HG03196 (cell line): ENCODE measurements at regions not wholly inside any gene's neighbourhood (a gene's known extent, or its start where the extent isn't known, plus 50 kb on each side); places are given as distances from the start of the nearest gene placed in this dataset.

ENCODE experiments used
- ATAC-seq: cut with Tn5 transposase; IDR thresholded peaks from one replicate; pipeline ENCODE4 v1.9.1; 2021; ENCODE audit not compliant: unreplicated experiment

DNA sequence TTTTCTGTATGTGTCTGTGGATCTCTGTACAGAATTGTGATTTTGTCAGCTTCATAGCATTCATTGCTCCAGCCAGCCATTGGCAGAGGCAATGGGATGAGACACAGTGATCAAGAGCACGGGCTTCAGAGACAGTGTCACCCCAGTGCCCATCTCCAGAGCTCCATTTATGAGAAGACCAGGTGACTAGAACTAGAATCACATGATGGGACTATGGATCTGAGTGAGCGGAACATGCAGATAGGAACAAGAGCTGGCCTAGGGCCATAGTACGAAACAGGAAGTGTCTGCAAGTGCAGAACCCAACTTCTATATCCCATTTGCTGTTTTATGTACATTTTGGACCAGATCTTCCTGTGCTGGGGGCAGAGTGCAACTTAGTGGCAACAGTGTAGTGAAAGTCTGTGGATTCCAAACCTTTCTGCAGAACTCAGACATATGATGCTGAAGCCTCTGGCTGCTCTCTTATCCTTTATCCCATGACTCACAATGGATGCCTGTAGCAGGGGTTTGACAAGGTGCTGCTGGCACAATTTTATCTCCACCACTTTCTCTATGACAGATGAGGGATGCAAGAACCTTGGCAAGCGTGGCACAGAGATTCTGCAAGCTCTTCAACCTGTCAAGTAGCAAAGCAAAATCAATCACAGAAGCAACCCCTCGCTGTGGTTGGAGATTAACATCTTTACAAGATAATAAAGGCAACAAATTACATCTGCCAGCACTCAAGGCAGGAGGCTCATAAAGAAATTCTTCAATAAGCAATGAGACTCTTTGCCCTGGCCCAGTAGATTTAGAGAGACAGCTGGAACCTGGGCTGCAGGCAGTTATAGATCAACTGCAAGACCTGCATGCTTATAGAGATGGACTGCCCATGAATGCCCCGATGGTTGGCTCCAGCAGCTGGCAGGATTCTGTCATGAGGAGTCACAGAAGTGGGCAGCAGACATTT is 681.3 kb downstream of the TNS3 start:
- no peak for ATAC-seq

DNA sequence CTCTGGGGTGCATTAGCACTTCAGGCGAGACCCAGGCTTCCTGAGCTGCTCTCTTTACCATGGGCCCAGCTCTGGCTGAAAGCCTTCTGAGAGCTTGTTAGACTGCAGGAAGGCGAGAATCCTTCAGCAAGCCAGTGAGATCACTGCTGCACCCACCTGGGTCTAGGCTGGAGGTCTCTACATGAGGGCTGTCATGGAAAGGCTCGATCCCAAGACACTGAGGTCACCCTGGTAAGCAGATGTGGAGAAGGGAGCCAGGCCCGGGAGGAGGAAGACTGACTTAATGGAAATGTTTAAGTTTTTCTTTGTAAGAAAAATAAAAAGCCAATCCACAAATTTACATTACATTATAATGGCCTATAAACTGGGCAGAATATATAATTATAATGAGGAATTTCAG is 684.5 kb downstream of the TNS3 start:
- ATAC-seq = no peak

DNA sequence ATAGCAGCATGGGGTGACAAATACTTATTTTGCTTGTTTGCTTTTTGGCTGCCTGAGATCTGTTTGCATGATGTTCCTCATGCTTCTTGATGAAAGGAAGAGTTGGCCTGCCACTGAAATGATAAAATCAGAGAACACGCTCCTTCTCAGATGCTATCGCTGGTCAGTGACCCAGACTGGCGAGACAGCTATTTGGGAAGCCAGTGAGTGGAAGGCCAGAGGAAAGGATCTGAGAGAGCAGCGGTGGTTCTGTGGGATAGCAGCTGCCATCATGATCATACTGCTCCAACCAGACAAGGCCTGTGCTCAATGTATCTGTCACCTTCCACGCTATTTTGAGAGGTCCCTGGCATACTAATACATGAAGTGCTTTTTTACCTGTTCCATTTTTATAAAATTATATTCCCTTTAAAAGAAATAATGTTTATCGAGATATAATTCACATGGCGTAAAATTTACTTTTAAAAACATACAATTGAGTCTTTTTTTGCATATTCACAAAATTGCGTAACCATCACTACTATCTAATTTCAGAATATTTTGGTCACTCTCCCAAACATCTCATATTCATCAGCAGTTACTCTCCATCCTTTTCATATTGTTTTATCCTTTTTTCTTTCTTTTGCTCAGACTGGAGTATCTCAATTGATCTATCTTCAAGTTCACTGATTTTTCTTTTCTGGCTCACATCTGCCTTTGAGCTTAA is 695.1 kb downstream of the TNS3 start:
- ATAC-seq = no peak

DNA sequence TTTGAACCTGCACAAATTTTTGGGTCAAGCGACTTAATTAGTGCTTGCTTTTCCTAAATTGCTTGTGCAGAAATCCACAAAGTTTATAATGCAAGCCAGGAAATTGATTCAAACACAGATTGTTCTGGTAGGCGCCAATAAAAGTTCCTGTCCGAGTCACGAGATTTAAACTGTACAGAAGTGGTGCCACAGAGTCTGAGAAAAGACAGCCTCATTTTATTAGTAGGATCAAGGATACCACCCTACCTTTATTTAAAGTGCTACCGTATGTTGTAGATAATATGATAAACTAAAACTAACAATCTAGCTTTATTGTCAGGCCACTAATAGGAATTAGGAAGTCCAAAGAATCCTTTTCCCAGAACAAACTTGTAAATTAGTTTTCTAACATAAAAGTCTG is 696.7 kb downstream of the TNS3 start:
- ATAC-seq = no peak

DNA sequence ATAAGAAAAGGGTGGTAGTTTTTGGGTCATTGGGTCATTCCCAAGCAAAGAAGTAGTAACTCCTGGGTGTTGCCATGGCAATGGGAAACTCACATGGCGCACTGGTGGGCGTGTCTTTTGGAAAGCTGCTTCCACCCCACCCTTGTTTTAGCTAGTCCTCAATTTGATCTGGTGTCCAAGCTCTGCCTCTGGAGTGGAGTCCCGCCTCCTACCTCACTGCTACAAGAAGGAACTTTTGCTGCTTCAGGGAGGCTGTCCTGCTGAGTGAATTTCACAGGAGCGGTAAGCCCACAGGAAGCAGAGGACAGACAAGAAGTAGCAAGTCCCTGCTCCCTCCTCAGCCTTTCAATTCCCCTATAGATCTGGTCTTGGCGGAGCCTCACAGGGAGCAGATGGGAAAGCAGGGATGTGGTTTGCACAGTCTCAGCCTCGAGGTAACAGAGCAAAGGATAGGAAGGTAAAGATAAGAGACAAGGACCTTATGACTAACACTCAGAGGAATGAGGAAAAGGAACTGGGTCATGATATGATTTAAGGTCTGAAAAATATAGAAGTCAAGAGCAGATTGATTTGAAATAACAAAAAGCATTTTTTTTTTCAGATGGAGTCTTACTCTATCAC is 700.3 kb downstream of the TNS3 start:
- no peak for ATAC-seq

DNA sequence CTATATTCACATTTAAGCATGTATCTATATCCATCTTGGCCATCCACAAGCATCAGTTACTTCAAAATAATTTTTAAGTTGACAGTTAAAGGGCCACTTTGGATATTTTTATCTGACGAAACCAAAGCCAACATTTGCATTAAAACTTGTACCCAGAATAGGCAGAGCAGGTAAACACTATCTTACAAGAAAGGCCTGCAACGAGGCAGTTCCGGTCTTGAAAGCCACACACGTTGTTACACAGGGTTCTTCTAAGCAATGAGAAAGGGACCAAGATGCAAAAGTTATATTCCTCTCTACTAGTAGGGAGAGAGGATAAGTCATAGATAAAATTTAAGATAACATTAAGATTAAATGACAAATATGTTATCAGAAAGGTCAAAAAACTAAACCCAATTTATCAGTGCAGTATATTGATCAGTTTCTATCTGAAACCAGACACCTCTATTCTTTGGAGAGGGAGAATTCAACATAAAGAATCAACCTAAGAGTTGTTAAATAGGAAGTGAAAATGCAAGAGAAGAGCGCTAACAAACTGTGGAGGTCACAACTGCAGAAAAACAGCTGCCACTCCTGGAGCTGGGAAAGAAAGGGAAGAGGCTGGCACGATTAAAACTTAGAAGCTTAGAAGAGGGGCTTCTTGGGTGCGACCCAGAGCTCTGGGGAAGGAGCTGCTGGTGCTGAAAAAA is 701.3 kb downstream of the TNS3 start:
- no peak for ATAC-seq

DNA sequence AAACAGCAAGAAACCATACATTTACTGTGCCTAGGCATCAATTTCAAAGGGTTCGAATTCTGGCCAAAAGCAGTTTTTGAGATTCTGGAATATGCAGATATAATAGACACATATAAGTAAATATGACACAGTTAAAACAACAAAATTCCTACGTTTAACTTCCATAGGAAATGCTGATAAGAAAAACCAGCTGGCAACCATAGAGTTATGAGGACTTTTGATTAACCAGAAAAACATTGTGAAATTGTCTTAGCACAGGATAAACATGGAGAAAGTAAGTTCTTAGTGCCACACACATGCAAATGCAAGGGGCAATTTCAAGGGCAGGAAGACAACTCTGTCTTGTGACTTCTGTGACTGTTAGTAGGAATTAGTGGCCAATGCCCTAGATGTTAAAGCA is 702.1 kb downstream of the TNS3 start:
- no peak for ATAC-seq

DNA sequence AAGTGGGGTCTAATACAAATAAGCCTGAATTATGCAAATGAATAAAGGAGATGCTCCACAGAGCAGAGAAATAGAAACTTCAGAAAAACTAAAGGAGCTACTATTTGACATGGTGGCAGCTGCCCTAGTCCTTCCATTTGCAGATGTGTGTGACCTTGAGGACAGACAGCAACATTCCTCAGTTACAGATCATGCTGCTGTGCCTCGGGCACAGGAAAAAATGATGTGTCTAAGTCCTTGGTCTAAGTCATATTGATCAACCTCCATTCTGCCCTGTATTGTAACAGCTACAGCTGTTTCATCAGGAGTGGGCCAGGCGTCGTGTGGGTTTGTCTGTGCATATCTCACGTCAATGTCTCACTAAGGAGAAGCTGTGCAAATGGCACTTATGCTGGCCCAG is 710.4 kb downstream of the TNS3 start:
- no peak for ATAC-seq

DNA sequence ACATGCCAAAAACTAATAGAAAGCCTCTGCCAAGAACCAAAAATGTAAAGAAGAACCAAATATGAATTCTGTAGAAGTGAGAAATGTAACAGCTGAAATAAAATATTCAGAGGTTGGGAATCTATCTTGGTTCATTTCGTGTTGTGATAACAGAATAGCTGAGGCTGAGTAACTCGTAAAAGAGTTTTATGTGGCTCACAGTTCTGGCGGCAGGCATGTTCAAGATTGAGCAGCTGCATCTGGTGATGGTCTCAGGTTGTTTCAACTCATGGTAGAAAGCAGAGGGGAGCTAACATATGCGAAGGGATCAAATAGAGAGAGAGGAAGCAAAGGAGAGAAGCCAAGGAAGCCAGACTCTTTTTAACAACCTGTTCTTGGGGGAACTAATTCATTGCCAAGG is 717.2 kb downstream of the TNS3 start:
- no peak for ATAC-seq

DNA sequence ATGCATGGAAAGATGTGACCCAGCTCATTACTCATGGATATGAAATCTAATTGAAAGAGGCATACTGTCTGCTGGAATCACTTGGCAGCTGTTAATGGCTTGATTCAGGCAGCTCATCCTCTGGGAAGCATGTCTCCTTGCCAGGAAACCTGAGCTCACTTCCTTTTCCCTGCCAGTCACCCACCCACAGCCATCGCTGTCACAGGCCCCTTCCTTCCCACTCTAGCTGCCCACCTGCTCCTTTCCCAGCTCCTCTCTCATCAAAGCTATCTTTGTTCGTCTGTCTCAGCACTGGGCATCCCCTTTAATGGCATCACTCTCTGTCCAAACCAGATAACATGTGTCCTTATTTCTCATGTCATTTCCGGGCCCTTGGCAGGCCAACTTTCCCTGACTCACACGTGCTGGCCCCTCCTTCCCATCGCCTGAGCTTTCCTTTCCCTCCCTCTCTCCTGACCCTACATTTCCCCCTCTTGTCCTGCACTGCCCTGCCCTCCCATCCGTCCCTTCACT is 721.9 kb downstream of the TNS3 start:
- ATAC-seq = no peak

DNA sequence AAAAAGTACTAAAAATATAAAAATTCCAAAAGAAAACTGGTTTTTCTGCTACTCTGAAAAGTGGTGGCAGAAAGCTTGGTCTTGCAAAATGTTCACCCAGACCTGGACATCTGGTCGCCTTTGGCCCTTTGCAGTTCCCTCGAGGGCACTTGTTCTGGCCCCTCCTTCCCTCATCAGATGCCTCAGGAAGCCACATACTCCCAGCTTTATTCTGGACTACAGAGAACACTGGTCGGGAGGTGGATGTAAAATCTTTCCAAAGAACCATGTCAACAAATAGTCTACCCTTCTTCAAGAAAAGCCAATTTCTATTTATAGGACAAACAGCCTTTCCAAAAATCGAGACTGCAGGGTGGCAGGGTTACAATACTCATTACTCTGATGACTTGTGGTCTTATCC is 726.1 kb downstream of the TNS3 start:
- no peak for ATAC-seq

DNA sequence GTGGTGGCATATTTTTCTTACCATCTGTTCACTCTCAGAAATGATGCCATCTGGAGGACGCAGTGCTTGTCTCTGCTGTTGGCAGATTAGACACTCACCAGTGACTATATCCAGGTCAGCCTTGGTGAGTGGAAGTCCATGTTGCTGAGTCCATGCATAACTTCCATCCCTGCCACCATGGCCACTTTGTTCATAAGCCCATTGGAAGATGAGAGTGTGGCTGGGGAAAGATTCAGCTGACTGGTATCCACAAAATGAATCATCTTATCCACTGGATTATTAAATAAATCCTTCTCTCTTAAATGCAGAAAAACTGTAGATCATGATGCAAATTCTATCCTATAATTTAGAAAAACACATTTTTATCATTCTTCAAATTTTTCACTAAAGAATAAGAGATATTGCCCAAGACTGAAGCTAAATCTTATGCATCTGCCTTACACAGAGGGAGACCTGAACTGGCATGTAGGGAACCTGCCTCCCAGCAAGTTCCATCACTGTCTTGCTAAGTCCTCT is 726.9 kb downstream of the TNS3 start:
- ATAC-seq = no peak

DNA sequence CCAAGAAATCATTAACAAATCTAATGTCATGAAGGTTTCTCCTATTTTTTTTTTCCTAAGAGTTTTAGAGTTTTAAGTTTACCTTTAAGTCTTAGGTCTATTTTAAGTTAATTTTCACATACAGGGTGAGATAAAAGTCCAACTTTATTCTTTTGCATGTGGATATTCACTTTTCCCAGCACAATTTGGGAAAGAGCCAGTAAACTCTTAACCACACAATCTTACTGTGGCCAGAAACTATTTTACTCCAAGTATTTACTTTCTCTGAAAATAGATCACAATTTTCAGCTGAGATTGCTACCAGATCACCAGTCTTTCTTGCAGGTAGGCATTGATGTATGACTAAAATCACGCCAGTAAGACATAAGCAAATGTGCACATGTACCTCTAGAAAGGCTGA is 728.5 kb downstream of the TNS3 start:
- ATAC-seq = no peak

DNA sequence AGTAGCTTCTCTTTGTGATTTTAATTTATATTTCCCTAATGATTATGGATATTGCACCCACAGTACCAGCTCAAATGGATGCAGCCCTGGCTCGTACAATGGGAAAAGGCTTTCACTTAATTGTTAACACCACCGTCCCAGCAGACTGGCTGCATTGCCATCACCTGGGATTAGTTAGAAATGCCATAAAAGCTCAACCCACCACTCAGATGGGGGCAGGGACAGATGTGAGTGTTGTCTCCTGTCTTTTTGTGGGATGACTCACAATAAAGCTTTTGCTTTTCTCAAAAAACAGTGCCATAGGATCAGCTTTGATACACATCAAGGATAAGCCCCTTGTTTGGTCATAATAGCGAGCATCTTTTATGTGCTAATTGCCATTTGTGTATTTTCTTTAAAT is 729.1 kb downstream of the TNS3 start:
- no peak for ATAC-seq

DNA sequence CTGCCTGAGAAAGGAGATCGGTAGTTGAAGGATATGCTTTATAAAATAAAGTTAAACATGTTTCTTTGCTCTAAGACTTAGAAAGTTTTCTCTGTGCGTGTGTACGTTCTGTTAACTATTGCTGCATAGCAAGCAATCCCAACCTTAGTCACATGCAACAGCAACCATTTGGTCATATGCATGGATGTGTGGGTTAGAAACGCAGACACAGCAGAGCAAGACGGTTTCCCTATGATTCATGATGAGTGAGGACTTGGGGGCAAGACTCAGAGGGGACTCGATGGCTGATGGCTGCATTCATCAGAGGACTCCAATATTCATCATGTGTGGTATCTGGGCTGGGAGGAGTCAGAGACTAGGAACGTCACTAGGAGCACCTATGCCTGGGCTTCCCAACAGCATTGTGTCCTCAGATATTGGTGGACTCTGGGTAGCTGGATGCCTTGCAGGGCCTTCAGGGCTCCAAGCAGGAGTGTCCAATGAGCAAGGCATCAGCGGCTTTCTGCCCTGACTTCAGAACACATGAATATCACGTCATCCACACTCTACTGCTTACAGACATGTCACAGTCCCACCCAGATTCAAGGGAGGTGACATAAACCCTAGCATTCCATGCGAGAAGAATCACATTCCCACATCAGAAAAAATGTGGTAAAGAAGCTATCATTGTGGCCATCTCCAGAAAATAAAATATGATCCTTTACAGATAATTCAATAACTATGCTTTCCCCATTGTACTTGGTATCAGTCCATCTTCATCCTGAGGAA is 731.2 kb downstream of the TNS3 start:
- ATAC-seq = no peak

DNA sequence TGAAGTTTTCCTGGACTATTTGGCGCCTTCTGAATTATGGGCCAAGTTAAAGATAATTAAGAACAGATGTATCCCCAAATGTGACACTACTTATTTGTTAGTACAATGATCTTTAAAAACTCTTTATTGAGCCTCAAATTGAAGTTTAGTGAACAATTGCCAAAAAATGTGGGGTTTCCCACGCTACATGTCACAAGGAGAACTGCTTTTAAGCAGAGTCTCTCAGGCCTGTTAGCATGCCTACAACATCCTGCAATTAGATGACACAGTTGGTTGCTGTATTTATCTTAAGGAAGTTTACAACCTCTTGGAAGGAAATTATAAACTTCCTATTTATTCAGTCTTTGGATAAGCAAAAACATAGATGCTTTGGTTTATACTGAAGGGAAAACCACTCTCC is 733.0 kb downstream of the TNS3 start:
- ATAC-seq = no peak

DNA sequence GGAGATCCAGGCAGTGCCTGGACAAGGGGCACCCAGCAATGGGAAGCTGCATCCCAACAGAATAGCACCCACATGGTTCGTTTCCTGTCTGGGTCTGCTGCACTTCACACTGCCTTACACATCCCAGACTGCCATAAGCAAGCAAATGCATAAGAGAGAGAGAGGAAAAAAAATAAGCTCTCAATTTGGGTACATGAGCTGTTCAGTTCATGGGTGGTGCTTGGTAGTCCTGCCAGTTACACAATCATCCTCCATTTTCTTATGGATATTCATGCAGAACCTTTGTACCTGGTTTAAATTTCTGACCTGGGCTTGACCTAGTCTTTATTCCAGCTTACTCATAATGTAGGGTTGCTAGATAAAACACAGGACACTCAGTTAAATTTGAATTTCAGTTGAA is 733.6 kb downstream of the TNS3 start:
- ATAC-seq = no peak

DNA sequence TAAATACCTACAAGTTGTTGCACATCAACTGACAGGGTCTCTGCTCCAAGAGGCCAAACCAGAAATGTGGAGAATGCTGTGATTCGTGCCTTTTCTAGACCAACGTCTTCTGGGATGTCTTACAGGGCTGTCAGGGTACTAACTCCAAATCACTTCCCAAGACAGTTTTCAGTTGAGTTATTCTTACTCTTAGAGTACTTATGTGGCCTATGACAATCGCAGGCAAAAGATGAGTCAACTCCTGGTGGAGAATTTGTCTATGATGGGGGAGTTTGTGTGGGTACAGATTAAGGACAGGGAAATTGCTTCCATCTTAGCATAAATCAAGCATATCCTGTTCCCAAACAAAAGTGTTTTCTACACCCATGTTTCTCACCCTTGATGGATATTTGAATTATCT is 734.8 kb downstream of the TNS3 start:
- no peak for ATAC-seq

DNA sequence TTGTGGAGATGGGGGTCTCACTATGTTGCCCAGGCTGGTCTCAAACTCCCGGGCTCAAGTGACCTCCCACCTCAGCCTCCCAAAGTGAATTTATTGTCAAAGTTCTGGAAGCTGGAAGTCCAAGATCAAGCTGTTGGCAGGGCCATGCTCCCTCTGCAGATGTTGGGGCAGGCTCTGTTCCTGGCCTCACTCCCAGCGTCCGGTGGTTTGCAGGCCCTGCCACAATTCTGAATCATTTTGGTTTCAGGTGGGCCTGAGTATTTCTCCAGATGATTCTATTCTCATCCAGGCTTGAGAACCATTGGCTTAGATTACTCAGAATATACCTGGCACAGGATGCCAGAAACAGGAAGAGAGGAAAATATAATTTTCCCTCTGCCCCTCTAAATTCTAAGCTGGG is 737.4 kb downstream of the TNS3 start:
- ATAC-seq = no peak

DNA sequence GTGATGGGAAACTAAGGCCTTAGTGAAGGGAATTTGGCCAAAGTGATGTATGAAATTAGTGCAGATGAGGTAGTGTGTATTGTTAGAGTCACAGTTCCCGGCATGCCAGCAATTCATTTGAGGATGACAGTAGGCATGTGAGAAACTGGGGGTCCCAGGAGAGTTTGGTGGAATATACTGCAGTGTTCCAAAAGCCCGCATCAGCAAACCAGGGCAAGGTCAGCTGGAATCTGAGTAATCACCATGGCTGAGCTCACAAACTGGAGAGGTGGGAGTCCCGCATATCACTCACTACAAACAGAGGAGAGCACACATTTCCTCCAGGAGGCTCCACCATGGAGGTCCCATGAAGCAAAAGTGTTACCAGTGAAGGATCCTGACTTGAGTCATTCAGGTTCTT is 740.7 kb downstream of the TNS3 start:
- no peak for ATAC-seq
